Neural cell (in vitro differentiated cells): ENCODE measurements at regions not wholly inside any gene's neighbourhood (a gene's known extent, or its start where the extent isn't known, plus 50 kb on each side); places are given as distances from the start of the nearest gene placed in this dataset.

Source experiments
- H2AFZ ChIP-seq: fragments of 200-600, 300-800 bp; sonication (generic), shearing (Covaris generic); 2 replicates; pipeline ENCODE4 v1.6.0; 2014; ENCODE audit warnings: low read depth, mild to moderate bottlenecking, antibody characterized with exemption, low read length, moderate library complexity
- H3F3A ChIP-seq: fragments of 200-600 bp; shearing (Covaris generic); 2 replicates; pipeline ENCODE4 v1.6.1; 2016; ENCODE audit warnings: mild to moderate bottlenecking, moderate library complexity, mixed read lengths, antibody characterized with exemption, low read length; ENCODE audit not compliant: insufficient read depth, poor library complexity, severe bottlenecking
- H3K27ac ChIP-seq: fragments of 200-600, 300-800 bp; sonication (generic), shearing (Covaris generic); 2 replicates; pipeline ENCODE4 v1.5.1; 2014; ENCODE audit warnings: mild to moderate bottlenecking, low read length, moderate library complexity
- H3K27me3 ChIP-seq: fragments of 300-800, 200-600 bp; sonication (generic), shearing (Covaris generic); 2 replicates; pipeline ENCODE4 v1.6.0; 2014; ENCODE audit warnings: mild to moderate bottlenecking, low read depth, low read length, moderate library complexity; ENCODE audit not compliant: insufficient read depth
- H3K36me3 ChIP-seq: fragments of 300-800, 200-600 bp; sonication (generic), shearing (Covaris generic); 2 replicates; pipeline ENCODE4 v1.5.1; 2014; ENCODE audit warnings: mild to moderate bottlenecking, antibody characterized with exemption, low read length, moderate library complexity; ENCODE audit not compliant: insufficient read depth
- H3K4me2 ChIP-seq: fragments of 300-800, 200-600 bp; sonication (generic), shearing (Covaris generic); 2 replicates; pipeline ENCODE4 v1.6.0; 2014; ENCODE audit warnings: mild to moderate bottlenecking, low read length
- H3K4me3 ChIP-seq: fragments of 300-800, 200-600 bp; sonication (generic), shearing (Covaris generic); 2 replicates; pipeline ENCODE4 v1.5.1; 2014; ENCODE audit warnings: mild to moderate bottlenecking, low read length, moderate library complexity
- H3K79me2 ChIP-seq: fragments of 200-600 bp; shearing (Covaris generic); replicated peaks from 2 replicates; pipeline ENCODE4 v1.6.0; 2014; ENCODE audit warnings: mild to moderate bottlenecking, low read length, moderate library complexity; ENCODE audit not compliant: insufficient read depth
- H3K9ac ChIP-seq: fragments of 300-800, 200-600 bp; sonication (generic), shearing (Covaris generic); 2 replicates; pipeline ENCODE4 v1.6.1; 2016; ENCODE audit warnings: mild to moderate bottlenecking, low read length, mixed read lengths
- H3K9me2 ChIP-seq: fragments of 200-600 bp; shearing (Covaris generic); 2 replicates; pipeline ENCODE4 v1.6.1; 2016; ENCODE audit warnings: mild to moderate bottlenecking, low read length, mixed read lengths; ENCODE audit not compliant: insufficient read depth
- H3K9me3 ChIP-seq: fragments of 200-600, 300-800 bp; sonication (generic), shearing (Covaris generic); 2 replicates; pipeline ENCODE4 v1.6.1; 2016; ENCODE audit warnings: mild to moderate bottlenecking, mixed run types, low read length, moderate library complexity, mixed read lengths
- H4K20me1 ChIP-seq: fragments of 200-600 bp; shearing (Covaris generic); 2 replicates; pipeline ENCODE4 v1.6.1; 2016; ENCODE audit warnings: mild to moderate bottlenecking, mixed run types; ENCODE audit not compliant: insufficient read depth
- CTCF ChIP-seq: fragments of 450-650 bp; IDR thresholded peaks from 2 replicates; pipeline ENCODE4 v1.5.1; 2014; ENCODE audit warnings: antibody characterized with exemption, mild to moderate bottlenecking, moderate library complexity; ENCODE audit not compliant: poor library complexity, severe bottlenecking
- EP300 ChIP-seq: fragments of 450-650 bp; conservative IDR thresholded peaks from 2 replicates; pipeline ENCODE4 v1.6.1; 2014; ENCODE audit warnings: antibody characterized with exemption, mild to moderate bottlenecking, moderate library complexity; ENCODE audit not compliant: poor library complexity, severe bottlenecking
- EZH2 ChIP-seq: fragments of 200-600, 300-800 bp; shearing (Covaris generic), sonication (generic); IDR thresholded peaks from 2 replicates; pipeline ENCODE4 v1.6.1; 2014; ENCODE audit warnings: antibody characterized with exemption, low read length, borderline replicate concordance, mild to moderate bottlenecking; ENCODE audit not compliant: insufficient read depth, poor library complexity, severe bottlenecking
- MXI1 ChIP-seq: fragments of 450-650 bp; conservative IDR thresholded peaks from 2 replicates; pipeline ENCODE4 v1.6.1; 2014; ENCODE audit warnings: antibody characterized with exemption, mild to moderate bottlenecking; ENCODE audit not compliant: poor library complexity, severe bottlenecking
- POLR2AphosphoS5 ChIP-seq: IDR thresholded peaks from 2 replicates; pipeline ENCODE4 v1.6.1; 2012
- REST ChIP-seq: IDR thresholded peaks from 2 replicates; pipeline ENCODE4 v1.6.1; 2012; ENCODE audit warnings: borderline replicate concordance
- SMC3 ChIP-seq: fragments of 450-650 bp; conservative IDR thresholded peaks from 2 replicates; pipeline ENCODE4 v1.6.1; 2014; ENCODE audit warnings: antibody characterized with exemption, mild to moderate bottlenecking, moderate library complexity; ENCODE audit not compliant: poor library complexity
- TAF1 ChIP-seq: IDR thresholded peaks from 2 replicates; pipeline ENCODE4 v1.6.1; 2012; ENCODE audit warnings: low read depth

- Histone ChIP-seq H3K4me3 (no peak overlapping the region), H3F3A (no peaks in the 10 kb centered on the region), H3K27ac (no peak overlapping the region), H3K79me2 (no peaks in the 10 kb centered on the region), H3K9me3 (no peaks in the 10 kb centered on the region), H4K20me1 (no peaks in the 10 kb centered on the region), H3K4me2 (no peak overlapping the region), H2AFZ (no peak overlapping the region), H3K9ac (no peak overlapping the region), H3K27me3 (no peaks in the 10 kb centered on the region), H3K36me3 (no peaks in the 10 kb centered on the region), H3K9me2 (no peaks in the 10 kb centered on the region)
- TF ChIP-seq TAF1 (no peak), CTCF (no peak), EZH2 (no peak), EP300 (no peak)
Observed at GRCh38 chr15:81755626-81756025, 290.2 kb downstream of the MEX3B start.

GRCh38 chr15:81754078-81754477, 291.7 kb downstream of the MEX3B start:
- H3K27ac ChIP-seq: no peak overlapping the region
- no peaks in the 10 kb centered on the region for H4K20me1 ChIP-seq
- H3K4me2 ChIP-seq: no peak overlapping the region

More at GRCh38 chr15:81754078-81754477, 291.7 kb downstream of the MEX3B start:
- no peak overlapping the region for H3K9ac ChIP-seq
- no peaks in the 10 kb centered on the region for H3K79me2 ChIP-seq
- no peak overlapping the region for H2AFZ ChIP-seq
- no peaks in the 10 kb centered on the region for H3F3A ChIP-seq
- H3K36me3 ChIP-seq: no peaks in the 10 kb centered on the region
- no peak overlapping the region for H3K4me3 ChIP-seq
- no peaks in the 10 kb centered on the region for H3K9me3 ChIP-seq
- TF ChIP-seq CTCF (no peak), EZH2 (no peak), REST (no peak), TAF1 (no peak), MXI1 (no peak), SMC3 (no peak), POLR2AphosphoS5 (no peak)
- H3K27me3 ChIP-seq: no peaks in the 10 kb centered on the region
- H3K9me2 ChIP-seq: no peaks in the 10 kb centered on the region
